Stimulated activated CD4-positive, alpha-beta T cell treated with anti-CD3 and anti-CD28 coated beads, Interleukin-2, amount 100 ng/mL, for 48 hours (primary cell): ENCODE measurements at regions not wholly inside any gene's neighbourhood (a gene's known extent, or its start where the extent isn't known, plus 50 kb on each side); places are given as distances from the start of the nearest gene placed in this dataset.
"Not testable (repeated sequence)": the region's sequence is repeated elsewhere in the genome, so short reads cannot be mapped to it uniquely, and the experiment has no call there.

Experiments used
- DNase-seq, 2 donors: peaks; one replicate each; pipeline ENCODE4 v3.0.0-alpha.2; 2020

- DNase-seq, result no peak
Measured at GRCh38 chrX:829145-829544, 198.6 kb downstream of the SHOX start.

DNA sequence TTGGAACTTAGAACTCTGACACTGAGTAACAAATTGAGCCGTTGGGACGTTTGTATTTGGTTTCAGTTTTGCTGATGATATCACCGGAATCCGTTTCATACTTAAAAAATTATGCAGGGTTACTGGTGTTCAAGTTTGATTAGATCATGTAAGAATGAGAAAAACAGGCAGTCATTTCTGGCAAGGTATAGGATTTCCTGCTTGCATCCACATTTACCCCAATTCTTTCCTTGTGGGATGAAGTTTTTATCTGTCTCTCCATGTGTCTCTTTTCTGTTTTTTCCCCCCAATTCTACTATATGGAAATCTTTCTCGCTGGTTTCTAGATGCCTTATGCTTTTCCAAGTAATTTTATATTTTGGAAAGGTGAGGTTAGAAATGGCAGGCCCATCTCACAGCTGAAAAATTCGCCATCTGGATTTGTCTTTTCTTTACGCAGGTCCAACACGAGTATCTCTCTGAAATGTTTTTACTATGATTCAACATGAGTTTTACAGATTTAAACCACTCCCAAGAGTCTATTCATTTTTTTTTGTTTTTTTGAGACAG, 197.9 kb downstream of the SHOX start:
- no peak for DNase-seq

GRCh38 chrX:826448-826847, 195.9 kb downstream of the SHOX start:
- no peak for DNase-seq

DNA sequence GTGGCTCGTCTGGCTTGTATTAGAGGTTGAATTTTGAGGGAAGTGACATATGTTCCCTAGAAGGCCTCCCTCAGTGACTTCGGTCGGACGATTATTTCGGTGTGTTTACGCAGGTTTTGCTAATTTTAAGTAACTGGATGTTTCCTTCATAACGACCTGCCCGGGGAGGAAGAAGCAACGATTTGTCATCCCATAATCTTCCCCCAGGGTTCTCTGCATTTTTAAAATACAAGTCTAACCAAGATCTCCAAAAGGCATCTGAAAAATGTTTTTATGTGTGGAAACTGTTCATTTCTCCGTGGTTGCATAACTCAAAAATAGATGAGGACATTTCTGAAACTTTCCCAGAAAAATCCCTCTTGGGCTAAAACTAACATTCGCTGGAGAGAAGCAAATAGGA, 195.4 kb downstream of the SHOX start:
- no peak for DNase-seq

DNA sequence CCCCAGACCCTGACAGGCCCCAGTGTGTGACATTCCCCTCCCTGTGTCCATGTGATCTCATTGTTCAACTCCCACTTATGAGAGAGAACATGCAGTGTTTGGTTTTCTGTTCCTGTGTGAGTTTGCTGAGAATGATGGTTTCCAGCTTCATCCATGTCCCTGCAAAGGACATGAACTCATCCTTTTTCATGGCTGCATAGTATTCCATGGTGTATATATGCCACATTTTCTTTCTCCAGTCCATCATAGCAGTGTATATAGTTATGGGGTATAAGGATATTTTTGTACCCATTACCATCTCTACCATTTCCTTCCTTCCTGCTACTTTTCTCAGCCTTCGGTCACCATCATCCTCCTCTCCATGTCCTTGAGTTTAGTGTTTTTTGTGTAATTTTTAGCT, 192.5 kb downstream of the SHOX start:
- not testable (repeated sequence) for DNase-seq

- DNase-seq, result no peak
Measured at GRCh38 chrX:821327-822107, 190.9 kb downstream of the SHOX start.

DNA sequence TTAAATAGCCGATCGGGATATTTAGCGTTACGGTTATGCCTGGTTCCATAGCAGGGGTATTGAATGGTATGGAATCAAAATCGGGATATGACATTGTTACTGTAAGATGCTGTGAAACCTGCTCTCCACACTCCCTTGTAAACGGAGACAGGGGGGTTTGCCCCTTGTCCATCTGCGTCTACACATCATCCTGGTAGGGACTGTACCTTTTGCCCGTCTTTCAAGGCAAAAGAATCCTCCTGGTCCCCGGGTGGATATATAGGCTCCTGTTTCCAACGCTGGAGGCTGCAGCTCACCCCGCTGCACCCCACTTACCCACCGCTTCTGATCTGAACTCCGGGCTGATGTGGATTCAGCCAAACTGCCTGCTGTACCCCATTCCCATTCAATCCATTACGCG, 189.1 kb downstream of the SHOX start:
- no peak for DNase-seq

GRCh38 chrX:817759-818300, 187.2 kb downstream of the SHOX start:
- no peak for DNase-seq

DNA sequence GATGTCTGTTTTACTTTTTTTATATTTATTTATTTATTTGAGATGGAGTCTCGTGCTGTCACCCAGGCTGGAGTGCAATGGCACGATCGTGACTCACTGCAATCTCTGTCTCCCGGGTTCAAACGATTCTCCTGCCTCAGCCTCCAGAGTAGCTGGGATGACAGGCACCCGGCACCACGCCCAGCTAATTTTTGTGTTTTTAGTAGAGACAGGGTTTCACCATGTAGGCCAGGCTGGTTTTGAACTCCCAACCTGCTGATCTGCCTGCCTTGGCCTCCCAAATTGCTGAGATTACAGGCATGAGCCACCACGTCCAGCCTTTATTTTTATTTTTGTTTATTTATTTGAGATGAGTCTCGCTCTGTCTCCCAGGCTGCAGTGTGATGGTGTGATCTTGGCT, 186.6 kb downstream of the SHOX start:
- not testable (repeated sequence) for DNase-seq

DNA sequence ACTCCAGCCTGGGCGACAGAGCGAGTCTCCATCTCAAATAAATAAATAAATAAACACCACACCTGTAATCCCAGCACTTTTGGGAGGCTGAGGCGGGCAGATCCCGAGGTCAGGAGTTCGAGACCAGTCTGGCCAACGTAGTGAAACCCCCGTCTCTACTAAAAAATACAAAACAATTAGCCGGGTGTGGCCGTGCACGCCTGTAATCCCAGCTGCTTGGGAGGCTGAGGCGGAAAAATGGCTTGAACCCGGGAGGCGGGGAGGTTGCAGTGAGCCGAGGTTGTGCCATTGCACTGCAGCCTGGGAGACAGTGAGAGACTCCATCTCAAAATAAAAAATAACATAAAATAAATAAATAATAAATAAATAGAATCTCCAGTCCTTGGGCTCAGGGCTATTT, 185.8 kb downstream of the SHOX start:
- no peak for DNase-seq

DNA sequence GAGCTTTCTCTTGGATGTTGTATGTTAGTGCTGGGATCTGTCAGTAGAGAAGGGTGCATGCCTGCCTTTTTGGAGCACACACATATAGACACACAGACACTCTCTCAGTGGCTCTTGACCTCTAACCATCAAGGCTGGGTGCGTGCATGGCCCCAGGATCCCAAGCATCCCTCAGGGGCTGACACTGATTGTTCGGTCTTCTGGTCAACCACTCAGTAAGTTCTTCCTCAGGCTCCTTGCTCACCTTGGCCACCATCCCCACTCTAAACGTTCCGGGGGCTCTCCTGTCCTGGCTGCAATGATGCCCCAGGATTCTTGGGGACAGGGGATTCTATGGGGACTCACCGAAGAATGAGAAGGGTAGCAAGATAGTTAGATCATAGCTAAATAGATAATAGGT, 179.6 kb downstream of the SHOX start:
- no peak for DNase-seq

GRCh38 chrX:809081-809480, 178.5 kb downstream of the SHOX start:
- DNase-seq, result no peak

GRCh38 chrX:806586-806985, 176.0 kb downstream of the SHOX start:
- no peak for DNase-seq

DNA sequence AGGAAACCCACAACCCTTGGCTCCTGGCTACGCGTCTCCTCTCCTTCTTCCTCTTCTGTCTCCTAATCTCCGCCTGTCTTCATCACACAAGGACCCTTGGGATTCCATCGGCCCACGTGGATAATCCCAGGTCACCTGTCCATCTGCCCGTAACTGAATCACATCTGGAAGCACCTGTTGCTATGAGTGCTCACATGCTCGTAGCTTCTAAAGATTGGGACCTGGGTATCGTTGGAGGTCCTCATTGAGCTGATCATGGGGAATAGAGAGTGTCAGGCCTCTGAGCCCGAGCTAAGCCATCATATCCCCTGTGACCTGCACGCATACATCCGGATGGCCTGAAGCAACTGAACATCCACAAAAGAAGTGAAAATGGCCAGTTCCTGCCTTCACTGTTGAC, 175.4 kb downstream of the SHOX start:
- DNase-seq, result no peak

GRCh38 chrX:805103-805670, 174.6 kb downstream of the SHOX start:
- no peak for DNase-seq

DNA sequence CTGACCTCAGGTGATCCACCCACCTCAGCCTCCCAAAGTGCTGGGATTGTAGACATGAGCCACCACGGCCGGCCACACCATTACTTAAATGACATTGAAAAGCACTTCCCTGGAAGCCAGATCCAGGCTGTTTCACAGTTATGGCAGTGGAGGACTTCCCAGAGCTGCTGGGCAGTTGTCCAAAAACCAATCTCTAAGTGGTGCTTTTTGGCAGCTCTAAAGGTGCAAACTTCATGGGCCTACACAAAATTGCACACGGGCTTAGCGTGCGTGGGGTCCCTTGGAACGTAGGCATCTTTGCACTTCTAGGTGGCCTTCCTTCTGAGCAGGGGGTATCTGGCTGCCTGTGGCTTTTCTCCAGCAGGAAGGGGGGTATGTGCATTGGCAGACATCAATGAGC, 172.3 kb downstream of the SHOX start:
- DNase-seq, result no peak

DNA sequence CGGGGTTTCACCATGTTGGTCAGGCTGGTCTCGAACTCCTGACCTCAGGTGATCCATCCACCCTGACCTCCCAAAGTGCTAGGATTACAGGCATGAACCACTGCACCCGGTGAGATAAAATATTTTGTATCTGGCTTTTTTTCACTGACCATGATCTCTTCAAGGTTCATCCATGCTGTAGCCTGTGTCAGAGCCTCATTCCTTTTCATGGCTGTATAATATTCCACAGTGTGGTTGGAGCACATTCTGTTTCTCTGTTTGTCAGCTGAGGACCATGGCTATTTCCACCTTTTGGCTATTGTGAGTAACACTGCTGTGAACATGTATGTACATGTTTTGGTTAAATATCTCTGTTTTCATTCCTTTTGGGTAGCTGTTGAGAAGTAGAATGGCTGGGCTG, 169.2 kb downstream of the SHOX start:
- DNase-seq, result no peak

- DNase-seq, result no peak
Measured at GRCh38 chrX:794311-794710, 163.7 kb downstream of the SHOX start.

GRCh38 chrX:793216-793770, 162.7 kb downstream of the SHOX start:
- no peak for DNase-seq

- DNase-seq, result no peak
Measured at GRCh38 chrX:791479-792034, 161.0 kb downstream of the SHOX start.

DNA sequence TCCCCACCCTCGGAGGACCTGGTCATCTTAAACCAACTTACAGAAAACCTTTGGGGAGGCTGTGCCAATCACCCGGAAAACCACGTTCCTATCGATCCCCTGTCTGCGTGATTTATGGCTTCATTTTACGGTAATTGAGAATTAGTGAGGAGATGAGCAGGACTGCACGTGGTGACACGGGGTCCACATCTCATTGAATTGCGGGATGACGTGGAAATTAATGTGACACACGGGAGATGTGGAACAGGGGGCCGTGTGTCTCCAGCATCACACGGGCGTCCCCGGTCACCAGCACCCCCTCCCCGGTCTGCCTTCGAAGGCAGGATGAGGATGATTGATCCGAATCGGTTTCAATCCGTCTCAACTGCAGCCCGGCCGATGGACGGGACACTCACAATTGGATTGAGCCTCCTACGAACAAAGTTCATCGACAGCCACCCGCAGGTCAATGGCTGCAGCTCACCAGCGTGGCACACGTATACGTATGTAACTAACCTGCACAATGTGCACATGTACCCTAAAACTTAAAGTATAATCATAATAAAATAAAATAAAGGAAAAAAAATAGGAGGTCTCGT, 160.3 kb downstream of the SHOX start:
- no peak for DNase-seq

DNA sequence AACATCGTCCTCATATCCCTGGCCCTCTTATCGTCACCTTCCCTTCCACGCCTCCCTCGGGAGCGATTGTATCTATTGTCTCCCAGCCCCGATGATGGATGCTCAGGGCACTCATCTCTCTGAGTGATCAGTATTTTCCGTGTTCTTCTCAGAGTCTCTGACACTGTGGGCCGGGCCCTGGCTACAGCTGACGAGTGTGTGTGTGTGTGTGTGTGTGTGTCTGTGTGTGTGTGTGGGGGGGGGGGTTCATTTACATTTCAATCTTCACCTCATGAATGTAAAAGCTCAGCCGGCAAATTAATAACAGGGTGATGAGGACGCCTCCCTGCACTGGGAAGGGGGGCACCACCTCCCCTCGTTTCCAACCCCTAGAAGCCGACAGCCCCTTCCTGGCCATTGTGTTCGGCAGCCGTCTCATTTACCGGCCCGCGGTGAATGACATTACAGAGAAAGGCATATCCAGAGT, 159.5 kb downstream of the SHOX start:
- DNase-seq, result no peak

DNA sequence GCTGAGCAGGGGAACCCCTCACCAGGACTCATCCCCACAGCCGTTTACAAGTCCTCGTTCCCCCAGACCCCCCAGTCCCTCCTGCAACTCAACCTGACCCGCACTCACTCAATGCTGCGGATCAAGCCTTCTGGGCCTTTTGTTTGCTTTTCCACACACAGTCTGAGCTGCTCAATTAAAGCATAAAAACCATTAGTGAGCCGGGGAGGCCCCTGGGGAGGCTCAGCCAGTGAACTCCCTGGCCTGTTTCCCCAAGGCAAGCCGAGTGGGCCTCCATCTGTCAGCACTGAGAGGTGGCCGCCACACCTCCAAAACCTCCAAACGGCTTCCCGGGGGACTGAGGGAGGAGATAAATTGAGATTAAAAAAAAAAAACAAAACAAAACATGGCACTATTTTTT, 158.5 kb downstream of the SHOX start:
- no peak for DNase-seq
